IMR-90 (cell line): ENCODE measurements at regions not wholly inside any gene's neighbourhood (a gene's known extent, or its start where the extent isn't known, plus 50 kb on each side); places are given as distances from the start of the nearest gene placed in this dataset.

Experiments used
- ATAC-seq: fragments of 200-7000 bp; cut with Tn5 transposase; 2 replicates; pipeline ENCODE4 v1.9.1; 2020; ENCODE audit warnings: low read depth, mild to moderate bottlenecking, moderate library complexity
- BruUV-seq: library from RNA; stranded (reverse); fragments of 400-500 nt; replicated peaks from 2 replicates; lab custom pipeline; 2021; lab: Mats Ljungman, UMichigan
- CTCF ChIA-PET: fragments of 300-600 bp; formaldehyde crosslinking; extraction: SDS; loops from one replicate; lab custom pipeline; 2021; ENCODE audit warnings: antibody characterized with exemption; lab: Yijun Ruan, JAX
- POLR2A ChIA-PET: fragments of 300-600 bp; sonication (Branson Sonifier 250); formaldehyde crosslinking; loops from one replicate; lab custom pipeline; 2022; ENCODE audit warnings: antibody characterized with exemption; ENCODE audit not compliant: unreplicated experiment; lab: Charles Lee
- DNase-seq: peaks from one replicate; pipeline ENCODE4 v3.0.0; 2013
- H2AFZ ChIP-seq: replicated peaks from 2 replicates; pipeline ENCODE3; 2013; ENCODE audit warnings: low read length, mild to moderate bottlenecking; ENCODE audit not compliant: poor library complexity
- H2AK5ac ChIP-seq: 2 replicates; pipeline ENCODE4 v1.6.1; 2013; ENCODE audit warnings: low read depth, low read length, inconsistent platforms
- H2AK9ac ChIP-seq: replicated peaks from 2 replicates; pipeline ENCODE3; 2013; ENCODE audit warnings: mild to moderate bottlenecking, low read depth, low read length, moderate library complexity; ENCODE audit not compliant: poor library complexity
- H2BK120ac ChIP-seq: 2 replicates; pipeline ENCODE4 v1.6.1; 2013; ENCODE audit warnings: low read depth, low read length, inconsistent platforms
- H2BK15ac ChIP-seq: 3 replicates; pipeline ENCODE4 v1.6.1; 2013; ENCODE audit warnings: low read depth, low read length, inconsistent platforms
- H2BK20ac ChIP-seq: 2 replicates; pipeline ENCODE4 v1.6.1; 2013; ENCODE audit warnings: low read depth, mild to moderate bottlenecking, inconsistent platforms, low read length, moderate library complexity
- H2BK5ac ChIP-seq: 2 replicates; pipeline ENCODE4 v1.6.1; 2013; ENCODE audit warnings: mild to moderate bottlenecking, low read depth, low read length, inconsistent platforms; ENCODE audit not compliant: poor library complexity, severe bottlenecking
- H3K14ac ChIP-seq: replicated peaks from 2 replicates; pipeline ENCODE4 v1.6.1; 2013; ENCODE audit warnings: low read depth, low read length, inconsistent platforms
- H3K18ac ChIP-seq: 2 replicates; pipeline ENCODE4 v1.6.1; 2013; ENCODE audit warnings: low read depth, low read length, control low read depth
- H3K23ac ChIP-seq: 2 replicates; pipeline ENCODE4 v1.6.1; 2013; ENCODE audit warnings: low read depth, low read length, inconsistent platforms
- H3K27ac ChIP-seq: 2 replicates; pipeline ENCODE4 v1.5.1; 2013; ENCODE audit warnings: mild to moderate bottlenecking, control low read depth, low read length; ENCODE audit not compliant: insufficient read depth
- H3K27me3 ChIP-seq: 2 replicates; pipeline ENCODE4 v1.6.1; 2013; ENCODE audit warnings: low read length; ENCODE audit not compliant: control insufficient read depth, insufficient read depth
- H3K36me3 ChIP-seq: 2 replicates; pipeline ENCODE4 v1.6.1; 2013; ENCODE audit warnings: low read length, mixed read lengths; ENCODE audit not compliant: control insufficient read depth, insufficient read depth
- H3K4ac ChIP-seq: 2 replicates; pipeline ENCODE4 v1.6.1; 2013; ENCODE audit warnings: low read depth, low read length, inconsistent platforms
- H3K4me1 ChIP-seq: 2 replicates; pipeline ENCODE4 v1.6.1; 2013; ENCODE audit warnings: low read length, mixed read lengths; ENCODE audit not compliant: control insufficient read depth, insufficient read depth
- H3K4me2 ChIP-seq: 2 replicates; pipeline ENCODE4 v1.6.1; 2013; ENCODE audit warnings: low read depth, mild to moderate bottlenecking, control low read depth, low read length, moderate library complexity
- H3K4me3 ChIP-seq: 2 replicates; pipeline ENCODE4 v1.5.1; 2013; ENCODE audit warnings: low read depth, mild to moderate bottlenecking, control low read depth, low read length, moderate library complexity; ENCODE audit not compliant: insufficient read depth
- H3K56ac ChIP-seq: 2 replicates; pipeline ENCODE4 v1.6.1; 2013; ENCODE audit warnings: low read length, inconsistent platforms; ENCODE audit not compliant: insufficient read depth; ENCODE audit errors: extremely low read depth
- H3K79me1 ChIP-seq, 2 experiments: 2 replicates each; pipeline ENCODE4 v1.6.1; 2013; ENCODE audit warnings: low read length in 2 of 2, inconsistent platforms in 1 of 2, low read depth in 1 of 2
- H3K9ac ChIP-seq: 2 replicates; pipeline ENCODE4 v1.6.1; 2013; ENCODE audit warnings: low read depth, low read length, control low read depth
- H3K9me1 ChIP-seq: 2 replicates; pipeline ENCODE4 v1.6.1; 2013; ENCODE audit warnings: low read length, inconsistent platforms; ENCODE audit not compliant: insufficient read depth
- H3K9me3 ChIP-seq: 2 replicates; pipeline ENCODE4 v1.6.1; 2013; ENCODE audit warnings: low read length; ENCODE audit not compliant: control insufficient read depth, insufficient read depth
- H4K20me1 ChIP-seq: 2 replicates; pipeline ENCODE4 v1.6.1; 2013; ENCODE audit warnings: low read length, inconsistent platforms; ENCODE audit not compliant: insufficient read depth
- H4K5ac ChIP-seq: 2 replicates; pipeline ENCODE4 v1.6.1; 2013; ENCODE audit warnings: mild to moderate bottlenecking, low read depth, low read length, control low read depth
- H4K8ac ChIP-seq, 2 experiments: 2 replicates each; pipeline ENCODE4 v1.6.1; 2013; ENCODE audit warnings: low read depth in 2 of 2, low read length in 2 of 2, control low read depth in 1 of 2, inconsistent platforms in 1 of 2
- H4K91ac ChIP-seq: 2 replicates; pipeline ENCODE4 v1.6.1; 2013; ENCODE audit warnings: low read depth, low read length, inconsistent platforms; ENCODE audit not compliant: insufficient read depth
- MAZ ChIP-seq: IDR thresholded peaks from 2 replicates; pipeline ENCODE4 v1.6.1; 2012; ENCODE audit warnings: low read depth, mild to moderate bottlenecking, low read length, improper control_type of control experiment, moderate library complexity, borderline replicate concordance
- RFX5 ChIP-seq: IDR thresholded peaks from 2 replicates; pipeline ENCODE4 v1.8.0; 2012; ENCODE audit warnings: low read depth, mild to moderate bottlenecking, low read length, moderate library complexity
- WGBS, 2 experiments: methylation state at CpG; one replicate each; pipeline versions ENCODE4 v1.1.5 to v1.1.7; 2013; ENCODE audit warnings: missing lambda C conversion rate in 2 of 2; ENCODE audit not compliant: insufficient read length in 1 of 2; ENCODE audit errors: extremely low coverage in 2 of 2; 5-methylcytosine and 5-hydroxymethylcytosine counted together
- dilution Hi-C: fragments of 300-500 bp; cut with HindIII; formaldehyde crosslinking; loops from one replicate; pipeline ENCODE4 v1.14.3; 2018; ENCODE audit warnings: low sequenced_read_pairs; ENCODE audit not compliant: unreplicated experiment
- in situ Hi-C: fragments of 300-500 bp; cut with MboI; formaldehyde crosslinking; loops from 3 replicates; pipeline ENCODE4 v1.14.3; 2019; ENCODE audit warnings: low sequenced_read_pairs, inconsistent platforms, mixed read lengths
- intact Hi-C: fragments of 100-400 bp; cut with micrococcal nuclease; formaldehyde crosslinking; loops from 2 replicates; pipeline ENCODE4 v1.10.0; 2022

GRCh38 chr13:40149611-40150274 lies 494.3 kb downstream of the COG6 start:
- H3K18ac ChIP-seq: no peak overlapping the region
- H3K4me1 ChIP-seq: no peaks in the 10 kb centered on the region
- no peak overlapping the region for H3K14ac ChIP-seq
- H3K23ac ChIP-seq: no peak overlapping the region
- H3K36me3 ChIP-seq: no peaks in the 10 kb centered on the region
- H3K4ac ChIP-seq: no peak overlapping the region
- no peaks in the 10 kb centered on the region for H3K27me3 ChIP-seq
- DNase-seq (peak; percentile 53), ATAC-seq (peak; percentile 40; the same call in 1 of the 2 replicates)
- H4K20me1 ChIP-seq: no peaks in the 10 kb centered on the region
- no peak overlapping the region for H2BK120ac ChIP-seq
- no peaks in the 10 kb centered on the region for H3K9me1 ChIP-seq
- H4K91ac ChIP-seq: no peak overlapping the region
- H3K56ac ChIP-seq: no peak overlapping the region
- dilution Hi-C loops: no loop called here
- H3K4me3 ChIP-seq: no peak overlapping the region
- H2BK20ac ChIP-seq: no peak overlapping the region
- H2AK5ac ChIP-seq: no peak overlapping the region
- no peak overlapping the region for H2BK15ac ChIP-seq
- H2AFZ ChIP-seq: no peak overlapping the region
- TF ChIP-seq MAZ (no peak), RFX5 (no peak)
- no peak overlapping the region for H3K27ac ChIP-seq
- in situ Hi-C loops: no loop called here
- H3K9me3 ChIP-seq: no peaks in the 10 kb centered on the region
- CTCF ChIA-PET: no interaction called here
- H3K4me2 ChIP-seq: no peak overlapping the region
- BruUV-seq: no TSS peak
- H4K8ac ChIP-seq: no peak overlapping the region
- POLR2A ChIA-PET: no interaction called here
- no peaks in the 10 kb centered on the region for H3K79me1 ChIP-seq
- no peak overlapping the region for H4K5ac ChIP-seq
- 0% methylated on average over 1 of the region's 6 CpGs; no CpG with 5 or more reads in 1 of the 2 experiments for WGBS, 2 experiments
- intact Hi-C loops: no loop called here
- H2BK5ac ChIP-seq: no peak overlapping the region
- no peak overlapping the region for H3K9ac ChIP-seq
- no peak overlapping the region for H2AK9ac ChIP-seq
